GM12865 (cell line): ENCODE measurements at regions not wholly inside any gene's neighbourhood (a gene's known extent, or its start where the extent isn't known, plus 50 kb on each side); places are given as distances from the start of the nearest gene placed in this dataset.
"Not testable (repeated sequence)": the region's sequence is repeated elsewhere in the genome, so short reads cannot be mapped to it uniquely, and the experiment has no call there.

Source experiments
- DNase-seq: peaks from one replicate; pipeline ENCODE4 v3.0.0; 2010; ENCODE audit warnings: low read depth
- H3K4me3 ChIP-seq: 2 replicates; pipeline ENCODE4 v1.5.1; 2011; ENCODE audit warnings: mild to moderate bottlenecking, low read depth, low read length, control low read depth

GRCh38 chr2:111273007-111273406, 152.3 kb downstream of the BCL2L11 start:
- H3K4me3 ChIP-seq, DNase-seq: not testable (repeated sequence)

DNA sequence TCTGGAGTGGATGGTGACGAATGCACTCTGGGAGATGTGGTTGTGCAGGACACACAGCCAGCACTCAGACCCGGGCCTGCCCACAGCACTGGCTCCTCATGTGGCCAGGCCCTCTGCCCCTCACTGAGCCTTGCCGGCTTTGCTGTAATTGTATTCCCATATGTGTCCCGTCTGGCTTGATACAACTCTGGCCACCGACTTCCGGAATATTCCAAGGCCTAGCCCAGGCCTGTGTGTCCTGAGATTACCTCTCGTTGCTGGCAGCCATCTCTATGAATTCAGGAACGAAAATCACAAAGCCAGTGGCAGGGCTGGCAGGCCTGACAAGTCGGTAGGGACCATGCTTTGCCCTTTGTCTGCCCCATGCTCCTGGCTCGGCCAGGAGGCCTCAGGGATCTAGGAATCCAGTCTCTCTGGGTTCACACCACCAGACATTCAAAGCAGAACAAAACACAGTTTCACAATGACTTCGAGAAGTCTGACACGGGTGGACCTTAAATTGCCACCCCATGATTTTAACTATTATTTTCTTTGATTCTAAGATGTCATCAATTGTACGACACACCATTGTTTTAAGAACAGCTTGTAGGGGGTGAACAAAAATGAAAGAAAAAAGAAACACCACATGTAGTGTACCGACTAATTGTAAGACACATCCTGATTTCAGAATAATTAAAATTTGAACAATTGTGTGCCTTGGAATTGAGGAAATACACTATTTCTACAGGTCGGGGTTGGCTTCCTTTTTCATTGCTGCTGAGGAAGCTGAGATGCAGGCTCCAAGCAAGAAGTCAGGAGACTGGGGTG, 154.5 kb downstream of the BCL2L11 start:
- H3K4me3 ChIP-seq, DNase-seq: not testable (repeated sequence)

DNA sequence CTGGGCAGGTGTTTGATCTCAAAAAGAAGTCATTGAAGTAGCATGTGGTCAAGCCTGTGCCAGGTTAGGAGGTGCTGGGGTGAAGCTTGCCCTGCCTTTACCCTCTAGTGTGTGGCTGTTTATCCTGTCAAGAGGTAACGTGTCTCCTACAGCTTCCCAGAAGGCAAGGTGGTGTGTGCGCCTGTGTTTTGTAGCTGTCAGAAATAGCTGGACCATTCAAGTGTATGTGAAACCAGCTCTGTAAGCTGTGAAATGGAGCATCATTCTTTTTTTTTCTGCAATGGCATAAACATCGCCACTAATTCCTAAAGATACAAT, 155.1 kb downstream of the BCL2L11 start:
- H3K4me3 ChIP-seq, DNase-seq: not testable (repeated sequence)

DNA sequence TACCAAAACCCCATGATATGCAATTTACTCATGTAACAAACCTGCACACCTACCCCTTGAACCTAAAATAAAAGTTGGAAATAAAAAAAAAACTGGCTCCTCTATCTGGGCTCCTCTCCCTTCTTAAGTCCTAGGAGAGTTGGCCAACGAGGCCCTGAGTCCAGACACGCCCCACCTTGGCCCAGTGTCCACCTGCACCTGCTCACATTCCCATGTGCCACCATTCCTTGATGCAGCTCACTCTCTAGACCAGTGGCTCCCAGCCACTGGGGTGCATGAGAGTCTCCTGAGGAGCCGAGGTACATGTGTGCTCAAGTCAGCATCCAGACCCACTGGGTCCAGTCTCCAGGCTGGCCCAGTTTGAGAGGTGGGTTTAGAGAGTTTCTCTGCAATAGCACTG, 157.4 kb downstream of the BCL2L11 start:
- DNase-seq, H3K4me3 ChIP-seq: not testable (repeated sequence)

DNA sequence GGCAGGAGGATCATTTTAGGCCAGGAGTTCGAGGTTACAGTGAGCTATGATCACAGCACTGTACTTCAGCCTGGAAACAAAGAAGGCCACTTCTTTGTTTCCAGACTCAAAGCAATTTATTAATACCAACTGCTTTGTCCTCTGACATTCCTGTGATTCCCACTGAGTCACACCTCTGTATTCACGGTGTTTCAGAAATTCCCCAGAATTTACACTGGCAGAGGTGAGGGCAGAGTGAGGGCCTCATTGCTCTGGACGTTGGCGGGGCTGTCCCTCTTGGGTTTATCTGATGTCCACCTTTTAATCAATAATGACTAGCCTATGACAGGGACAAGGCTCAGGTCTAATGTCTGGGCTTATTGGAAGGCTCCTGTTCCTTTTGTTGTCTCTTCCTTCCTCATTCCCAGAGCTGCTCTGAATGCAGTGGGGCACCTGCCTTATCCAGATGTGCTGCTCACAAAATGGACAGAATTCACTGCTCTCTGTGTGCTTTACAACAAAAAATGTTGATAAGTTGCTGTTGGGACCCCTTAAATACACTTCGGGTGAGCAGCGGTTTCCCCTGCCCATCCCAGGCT, 160.1 kb downstream of the BCL2L11 start:
- not testable (repeated sequence) for H3K4me3 ChIP-seq, DNase-seq

DNA sequence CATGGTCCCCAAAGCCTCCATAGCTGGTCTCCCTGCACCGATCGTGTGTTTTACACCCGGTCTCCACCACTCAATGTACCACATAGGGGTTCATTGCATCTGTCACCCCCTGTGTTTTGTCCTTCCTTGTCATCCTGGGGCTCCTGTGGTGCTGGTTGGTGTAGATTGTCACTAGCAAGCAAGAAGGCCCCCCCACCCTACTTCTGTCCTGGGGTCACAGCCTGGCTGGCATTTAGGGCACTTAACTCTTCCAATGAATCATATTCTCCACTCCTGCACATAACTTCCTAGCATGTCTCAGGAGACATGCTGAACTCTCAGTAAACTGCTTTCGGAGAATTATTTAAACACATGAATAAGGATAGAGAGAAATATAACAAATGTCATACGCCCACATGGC, 161.4 kb downstream of the BCL2L11 start:
- DNase-seq, H3K4me3 ChIP-seq: not testable (repeated sequence)

- not testable (repeated sequence) for DNase-seq, H3K4me3 ChIP-seq
Observed at GRCh38 chr2:111287646-111288568, 167.2 kb downstream of the BCL2L11 start.

GRCh38 chr2:111290370-111290769, 169.7 kb downstream of the BCL2L11 start:
- not testable (repeated sequence) for H3K4me3 ChIP-seq, DNase-seq

DNA sequence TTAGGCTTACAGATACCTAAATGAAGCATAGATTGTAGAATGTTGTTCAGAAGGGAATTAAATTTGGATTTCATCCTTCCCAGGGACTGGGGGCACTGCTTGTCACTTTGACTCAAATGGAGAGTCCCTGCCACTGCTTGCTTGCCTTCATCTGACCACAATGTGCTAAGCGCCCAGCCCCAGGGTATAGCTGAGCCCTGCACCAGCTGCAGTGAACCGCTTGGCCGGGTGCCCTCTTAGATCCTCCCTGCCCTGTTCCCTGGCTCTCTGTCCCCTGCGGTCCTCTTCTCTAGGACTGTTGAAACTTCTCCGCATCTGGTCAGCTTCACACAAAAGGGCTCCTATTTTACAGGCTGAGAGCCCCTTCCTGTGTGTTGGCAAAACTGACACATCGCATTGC, 170.9 kb downstream of the BCL2L11 start:
- not testable (repeated sequence) for H3K4me3 ChIP-seq, DNase-seq

- not testable (repeated sequence) for DNase-seq, H3K4me3 ChIP-seq
Observed at GRCh38 chr2:111292232-111292968, 171.7 kb downstream of the BCL2L11 start.

GRCh38 chr2:111294699-111295098, 174.0 kb downstream of the BCL2L11 start:
- DNase-seq, H3K4me3 ChIP-seq: not testable (repeated sequence)

DNA sequence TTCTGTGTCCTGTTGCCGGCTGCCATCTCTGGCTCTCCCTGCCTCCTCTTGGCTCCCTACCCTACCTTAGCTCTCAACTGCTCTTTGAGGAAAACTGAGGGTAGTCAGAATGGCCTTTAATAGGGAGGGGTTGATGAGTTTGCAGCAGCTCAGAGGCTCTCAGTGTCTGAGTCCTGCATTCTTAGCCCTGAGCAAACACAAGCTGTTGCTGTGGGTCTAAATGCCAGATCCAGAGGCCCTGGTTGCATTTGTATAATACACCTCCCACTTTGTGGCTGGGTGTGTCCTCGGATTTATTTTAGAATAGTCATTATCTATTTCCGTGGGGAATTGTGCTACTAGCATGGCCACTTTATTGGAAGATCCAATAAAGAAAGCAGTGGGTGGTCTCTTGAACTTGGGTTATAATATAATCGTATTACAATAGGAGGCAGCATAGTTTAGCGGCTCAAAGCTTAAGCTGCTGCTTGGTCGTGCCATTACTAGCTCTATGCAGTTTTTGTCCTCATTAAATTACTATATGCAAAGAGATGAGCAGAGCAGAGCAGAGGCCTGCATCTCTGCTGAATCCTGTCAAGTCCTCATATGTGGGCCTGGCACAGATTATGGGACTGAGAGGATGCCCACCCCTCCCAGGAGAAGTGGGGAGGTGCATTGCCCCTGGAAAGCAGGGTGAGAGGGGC, 175.5 kb downstream of the BCL2L11 start:
- H3K4me3 ChIP-seq, DNase-seq: not testable (repeated sequence)

DNA sequence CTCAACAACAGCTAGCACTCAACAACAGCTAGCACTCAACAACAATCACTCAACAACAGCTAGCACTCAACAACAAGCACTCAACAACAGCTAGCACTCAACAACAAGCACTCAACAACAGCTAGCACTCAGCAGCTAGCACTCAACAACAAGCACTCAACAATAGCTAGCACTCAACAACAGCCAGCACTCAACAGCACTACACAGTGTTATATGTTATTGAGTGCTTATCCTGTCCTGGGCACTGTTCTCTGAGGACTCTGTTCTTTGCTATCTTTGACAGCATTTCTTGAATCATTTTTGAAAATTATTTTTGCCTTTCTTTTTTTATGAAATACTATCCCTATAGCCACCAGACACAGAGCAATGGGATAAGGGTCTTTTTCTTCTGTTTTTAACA, 176.4 kb downstream of the BCL2L11 start:
- DNase-seq, H3K4me3 ChIP-seq: not testable (repeated sequence)

DNA sequence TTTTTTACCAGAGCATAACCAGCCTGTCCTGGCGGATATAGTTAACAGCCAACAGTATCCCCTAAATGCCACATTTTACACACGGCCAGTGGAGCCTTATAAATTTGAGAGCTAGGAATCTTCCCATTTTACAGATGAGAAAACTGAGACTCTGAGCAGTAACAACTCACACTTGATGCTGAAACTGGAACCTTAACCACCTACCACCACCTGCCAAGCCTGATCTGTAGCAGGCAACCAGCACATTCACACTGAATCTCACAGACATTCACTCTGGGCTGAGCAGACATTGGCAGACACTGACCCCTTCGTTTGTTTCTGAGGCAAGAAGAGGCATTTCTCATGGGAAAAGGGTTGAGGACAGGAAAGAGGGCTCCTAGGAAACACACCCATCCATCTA, 178.2 kb downstream of the BCL2L11 start:
- not testable (repeated sequence) for H3K4me3 ChIP-seq, DNase-seq

DNA sequence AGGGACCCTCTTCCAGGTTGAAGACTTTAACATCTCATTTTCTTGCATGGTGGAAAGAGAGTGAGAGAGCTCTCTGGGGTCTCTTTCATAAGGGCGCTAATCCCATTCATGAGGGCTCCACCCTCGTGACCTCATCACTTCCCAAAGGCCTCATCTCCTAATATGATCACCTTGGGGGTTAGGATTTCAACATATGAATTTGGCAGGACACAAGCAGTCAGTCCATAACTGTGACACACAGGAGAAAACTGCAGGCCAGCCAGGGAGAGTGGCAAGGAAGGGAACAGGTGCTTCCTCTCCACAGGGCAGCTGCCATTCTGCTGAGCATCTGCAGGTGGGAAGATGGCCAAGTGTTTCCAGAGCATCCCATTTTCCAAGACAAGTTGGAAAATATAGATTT, 178.9 kb downstream of the BCL2L11 start:
- DNase-seq, H3K4me3 ChIP-seq: not testable (repeated sequence)

GRCh38 chr2:111301677-111302076, 181.0 kb downstream of the BCL2L11 start:
- not testable (repeated sequence) for DNase-seq, H3K4me3 ChIP-seq

DNA sequence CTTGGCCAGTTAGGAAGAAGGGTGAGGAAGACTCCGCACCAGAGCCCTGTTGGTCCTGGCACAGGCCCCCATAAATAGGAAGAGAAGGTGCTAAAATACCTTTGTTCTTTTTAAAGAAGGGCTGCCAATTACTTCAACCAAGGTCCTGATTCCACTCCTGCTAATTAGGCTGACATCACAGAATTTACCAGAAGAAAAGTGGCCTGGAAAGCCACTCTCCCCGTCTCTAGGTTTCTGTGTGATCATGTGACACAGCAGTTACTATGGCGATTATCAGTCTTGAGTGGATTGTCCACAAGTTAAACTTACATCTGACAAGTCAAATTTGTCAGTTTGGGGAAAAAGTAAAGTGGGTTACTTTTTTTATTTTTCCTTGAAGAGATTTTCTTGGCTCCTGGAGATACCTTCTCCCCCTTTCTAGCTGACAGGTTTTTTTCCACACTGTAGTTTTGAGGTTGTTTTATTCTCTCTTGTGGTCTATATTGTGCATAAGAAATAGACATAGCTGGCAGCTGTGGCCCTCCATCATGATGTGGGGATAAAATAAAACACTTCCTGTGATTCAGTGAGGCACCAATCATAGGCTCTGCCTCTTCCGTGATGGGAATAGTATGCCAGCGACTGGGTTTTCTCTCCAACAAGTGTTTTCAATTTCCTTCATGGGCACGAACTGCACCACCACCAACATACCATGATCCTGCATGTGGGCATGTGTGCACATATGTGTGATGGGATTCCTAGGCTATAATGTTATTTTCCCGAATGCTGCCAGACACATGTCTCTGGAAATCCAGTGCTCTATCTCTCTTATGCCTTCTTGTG, 181.9 kb downstream of the BCL2L11 start:
- H3K4me3 ChIP-seq, DNase-seq: not testable (repeated sequence)

DNA sequence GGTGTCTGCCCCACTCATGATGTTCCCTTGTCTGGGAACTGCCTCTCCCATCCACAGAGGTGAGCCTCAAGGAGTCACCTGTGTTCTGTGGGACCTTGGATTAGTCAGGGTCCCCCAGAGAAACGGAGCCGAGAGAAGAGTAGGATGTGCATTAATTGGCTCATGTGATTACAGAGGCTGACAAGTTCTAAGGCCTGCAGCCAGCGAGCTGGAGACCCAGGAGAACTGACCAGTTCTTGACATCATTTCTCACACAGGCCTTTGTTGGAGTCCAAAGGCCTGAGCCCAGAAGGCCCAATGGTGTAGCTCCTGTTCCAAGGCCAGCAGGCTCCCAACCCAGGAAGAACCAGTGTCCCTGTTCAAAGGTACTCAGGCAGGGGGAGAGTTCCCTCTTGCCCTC, 186.6 kb downstream of the BCL2L11 start:
- H3K4me3 ChIP-seq, DNase-seq: not testable (repeated sequence)
